Loucy (cell line): ENCODE measurements at regions not wholly inside any gene's neighbourhood (a gene's known extent, or its start where the extent isn't known, plus 50 kb on each side); places are given as distances from the start of the nearest gene placed in this dataset.

Source experiments
- CTCF ChIP-seq: fragments of 200-600 bp; sonication (generic); conservative IDR thresholded peaks from 2 replicates; pipeline ENCODE4 v1.5.1; 2014; ENCODE audit warnings: mild to moderate bottlenecking, antibody characterized with exemption, low read length
- EZH2phosphoT487 ChIP-seq: fragments of 200-600 bp; IDR thresholded peaks from 2 replicates; pipeline ENCODE4 v1.6.1; 2018; ENCODE audit warnings: antibody characterized with exemption, mild to moderate bottlenecking, moderate library complexity, borderline replicate concordance

GRCh38 chr14:97946240-97946639 lies 1149.1 kb downstream of the VRK1 start:
- TF ChIP-seq CTCF (no peak), EZH2phosphoT487 (no peak)
